Kidney epithelial cell (primary cell): ENCODE measurements at regions not wholly inside any gene's neighbourhood (a gene's known extent, or its start where the extent isn't known, plus 50 kb on each side); places are given as distances from the start of the nearest gene placed in this dataset.
"Not testable (repeated sequence)": the region's sequence is repeated elsewhere in the genome, so short reads cannot be mapped to it uniquely, and the experiment has no call there.

Source experiments
- DNase-seq: peaks from one replicate; pipeline ENCODE4 v3.0.0-alpha.2; 2010; ENCODE audit warnings: low read depth
- H3K27me3 ChIP-seq: 2 replicates; pipeline ENCODE4 v1.6.0; 2011; ENCODE audit warnings: low read length; ENCODE audit not compliant: control insufficient read depth, insufficient read depth
- H3K36me3 ChIP-seq: 2 replicates; pipeline ENCODE4 v1.5.1; 2011; ENCODE audit warnings: low read length; ENCODE audit not compliant: control insufficient read depth, insufficient read depth
- H3K4me3 ChIP-seq: 2 replicates; pipeline ENCODE4 v1.5.1; 2011; ENCODE audit warnings: low read depth, mild to moderate bottlenecking, control low read depth, low read length
- TF ChIP-seq, protein P1 (sequence below): IDR thresholded peaks from 2 replicates; pipeline ENCODE4 v1.5.1; 2011; ENCODE audit warnings: mild to moderate bottlenecking, moderate library complexity, low read length, control low read depth, inconsistent platforms; ENCODE audit not compliant: insufficient read depth, poor library complexity, severe bottlenecking

DNA sequence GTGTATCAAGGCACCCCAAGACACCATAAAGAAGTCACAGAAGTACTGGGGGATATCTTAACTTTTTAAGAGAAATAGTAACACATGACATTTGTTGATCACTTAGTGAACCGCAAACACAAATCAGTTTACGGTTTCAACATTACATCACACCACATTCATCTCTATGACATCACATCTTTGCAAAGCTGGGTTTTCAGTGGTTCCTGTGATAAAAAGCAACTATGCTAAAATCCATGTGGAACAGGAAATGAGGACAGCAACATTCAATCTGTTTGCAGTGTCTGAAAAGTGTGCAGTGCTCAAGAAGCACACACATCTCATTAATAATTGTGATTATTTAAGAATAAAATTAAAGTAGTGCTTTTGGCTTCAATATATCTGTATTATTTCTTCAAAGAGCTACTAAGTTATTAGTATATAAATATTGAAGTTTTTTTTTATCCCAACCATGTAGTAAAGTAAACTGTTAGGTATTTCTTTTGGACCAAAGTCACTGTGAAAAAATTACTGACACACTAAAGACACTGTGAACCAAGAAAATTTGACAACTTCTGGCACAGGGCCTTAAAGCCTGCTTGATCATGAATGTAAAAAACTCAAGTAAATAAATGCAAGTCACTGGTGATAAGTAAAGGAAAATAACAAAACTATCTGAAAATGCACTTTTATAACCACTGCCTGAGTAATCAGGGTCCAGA, 156.0 kb upstream of the SOX6 start:
- Histone ChIP-seq H3K27me3 (no peaks in the 10 kb centered on the region), H3K4me3 (no peak overlapping the region), H3K36me3 (no peaks in the 10 kb centered on the region)
- DNase-seq, result no peak
- TF ChIP-seq, protein P1, sequence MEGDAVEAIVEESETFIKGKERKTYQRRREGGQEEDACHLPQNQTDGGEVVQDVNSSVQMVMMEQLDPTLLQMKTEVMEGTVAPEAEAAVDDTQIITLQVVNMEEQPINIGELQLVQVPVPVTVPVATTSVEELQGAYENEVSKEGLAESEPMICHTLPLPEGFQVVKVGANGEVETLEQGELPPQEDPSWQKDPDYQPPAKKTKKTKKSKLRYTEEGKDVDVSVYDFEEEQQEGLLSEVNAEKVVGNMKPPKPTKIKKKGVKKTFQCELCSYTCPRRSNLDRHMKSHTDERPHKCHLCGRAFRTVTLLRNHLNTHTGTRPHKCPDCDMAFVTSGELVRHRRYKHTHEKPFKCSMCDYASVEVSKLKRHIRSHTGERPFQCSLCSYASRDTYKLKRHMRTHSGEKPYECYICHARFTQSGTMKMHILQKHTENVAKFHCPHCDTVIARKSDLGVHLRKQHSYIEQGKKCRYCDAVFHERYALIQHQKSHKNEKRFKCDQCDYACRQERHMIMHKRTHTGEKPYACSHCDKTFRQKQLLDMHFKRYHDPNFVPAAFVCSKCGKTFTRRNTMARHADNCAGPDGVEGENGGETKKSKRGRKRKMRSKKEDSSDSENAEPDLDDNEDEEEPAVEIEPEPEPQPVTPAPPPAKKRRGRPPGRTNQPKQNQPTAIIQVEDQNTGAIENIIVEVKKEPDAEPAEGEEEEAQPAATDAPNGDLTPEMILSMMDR, result no peak

DNA sequence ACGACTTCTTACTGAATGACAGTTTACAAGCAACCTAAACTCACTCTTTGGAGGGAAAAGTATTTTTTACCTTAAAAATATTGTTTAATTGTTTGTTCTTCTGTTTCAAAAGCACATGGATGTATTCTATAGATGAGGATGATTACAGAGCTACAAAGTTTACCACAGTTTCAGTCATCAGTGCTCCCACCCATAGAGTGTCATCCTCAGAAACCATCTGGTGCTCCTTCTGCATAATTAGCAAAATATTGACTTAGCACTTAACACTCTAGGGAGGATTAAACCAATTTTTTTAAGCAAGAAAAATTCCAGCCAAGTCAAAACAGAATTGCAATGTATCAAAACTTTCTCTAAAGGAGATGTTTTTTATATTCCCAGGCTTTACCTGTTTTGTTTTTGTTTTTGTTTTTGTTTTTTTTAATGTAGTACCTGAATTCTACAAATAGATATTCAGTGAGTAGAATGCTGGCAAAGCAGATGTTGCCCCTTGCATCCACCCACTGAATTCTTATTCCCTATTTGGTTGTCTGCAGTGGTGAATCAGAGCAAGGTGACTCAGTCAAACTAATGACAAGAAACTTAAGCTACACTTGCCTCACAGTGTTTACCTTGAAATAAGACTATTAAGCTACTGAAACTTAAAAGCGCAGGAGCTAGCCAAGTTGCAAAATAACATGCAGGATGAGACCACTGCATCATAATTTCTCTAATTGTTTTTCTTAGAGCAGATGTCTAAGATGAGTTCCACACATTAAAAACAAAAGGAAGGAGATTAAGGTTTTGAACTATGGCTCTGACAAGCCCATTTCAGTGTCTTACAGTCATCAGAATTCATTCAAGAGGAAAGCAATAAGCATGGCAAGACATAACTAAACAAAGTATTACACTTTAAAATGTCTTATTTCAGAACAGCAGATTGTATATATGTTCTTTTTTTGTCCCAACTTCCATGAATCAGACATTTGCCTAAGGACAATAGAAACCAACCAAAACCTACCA, 155.1 kb upstream of the SOX6 start:
- H3K27me3 ChIP-seq, result no peaks in the 10 kb centered on the region
- H3K4me3 ChIP-seq, result no peak overlapping the region
- DNase-seq, result peak; percentile 82
- H3K36me3 ChIP-seq, result no peaks in the 10 kb centered on the region
- TF ChIP-seq, protein P1, result no peak

DNA sequence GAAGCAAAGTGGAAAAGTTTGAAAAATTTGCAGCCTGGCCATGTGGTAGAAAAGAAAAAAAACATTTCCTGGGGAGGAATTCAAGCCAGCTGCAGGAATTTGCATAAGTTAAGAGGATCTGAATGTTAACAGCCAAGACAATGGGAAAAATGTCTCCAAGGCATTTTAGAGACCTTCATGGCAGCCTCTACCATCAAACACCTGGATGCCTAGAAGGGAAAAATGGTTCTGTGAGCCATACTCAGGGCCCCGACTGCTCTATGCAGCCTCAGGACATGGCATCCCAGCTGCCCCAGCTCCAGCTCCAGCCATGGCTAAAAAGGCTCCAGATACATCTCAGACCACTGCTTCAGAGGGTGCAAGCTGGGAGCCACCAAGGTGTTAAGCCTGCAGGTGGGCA, 149.1 kb upstream of the SOX6 start:
- no peak for DNase-seq
- Histone ChIP-seq H3K27me3 (no peaks in the 10 kb centered on the region), H3K36me3 (no peaks in the 10 kb centered on the region), H3K4me3 (no peak overlapping the region)
- TF ChIP-seq, protein P1, result no peak

DNA sequence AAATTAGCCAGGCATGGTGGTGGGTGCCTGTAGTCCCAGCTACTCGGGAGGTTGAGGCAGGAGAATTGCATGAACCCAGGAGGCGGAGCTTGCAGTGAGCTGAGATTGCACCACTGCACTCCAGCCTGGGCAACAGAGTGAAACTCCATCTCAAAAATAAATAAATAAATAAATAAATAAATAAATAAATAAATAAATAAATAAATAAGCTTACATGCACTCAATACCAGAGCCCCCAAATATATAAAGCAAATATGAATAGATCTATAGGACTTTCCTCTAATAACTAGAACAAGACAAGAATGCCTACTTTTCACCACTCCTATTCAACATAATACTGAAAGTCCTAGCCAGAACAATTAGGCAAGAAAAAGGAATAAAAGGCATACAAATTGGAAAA, 147.5 kb upstream of the SOX6 start:
- H3K4me3 ChIP-seq, H3K27me3 ChIP-seq, DNase-seq, H3K36me3 ChIP-seq: not testable (repeated sequence)

DNA sequence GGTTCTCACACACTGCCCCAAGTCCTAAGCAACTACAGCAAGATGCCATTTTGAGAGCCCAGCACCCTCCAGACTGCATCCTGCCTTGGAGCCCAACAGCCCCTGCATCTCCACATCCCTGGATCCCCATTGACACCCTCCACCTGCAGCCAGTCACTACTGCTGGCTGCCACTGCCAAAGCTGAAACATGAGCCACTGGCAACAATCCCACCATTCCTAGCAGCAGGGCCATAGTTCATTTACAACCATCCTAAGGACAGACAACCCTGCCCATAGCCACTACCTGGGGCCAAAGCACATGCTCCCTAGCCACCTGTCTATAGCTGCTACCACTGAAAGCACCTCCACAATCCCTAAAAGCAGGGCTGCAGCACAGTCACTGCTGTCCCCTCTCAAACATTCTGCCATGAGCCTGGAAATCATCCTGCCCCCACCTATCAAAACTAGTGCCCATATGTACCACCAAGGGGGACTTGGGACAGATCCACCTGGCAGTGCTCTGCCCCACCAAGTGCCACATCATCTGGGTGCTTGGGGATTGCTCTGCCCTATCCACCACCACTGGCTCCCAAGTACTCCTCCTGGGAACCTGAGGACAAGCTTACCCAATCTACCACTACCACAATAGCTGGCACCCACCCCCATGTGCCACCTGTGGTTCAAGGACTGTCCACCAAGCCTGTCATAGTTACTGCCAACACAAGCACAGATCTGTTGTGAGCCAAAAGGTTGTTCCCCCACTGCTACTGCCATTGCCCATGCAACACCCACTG, 138.8 kb upstream of the SOX6 start:
- Histone ChIP-seq H3K27me3 (no peaks in the 10 kb centered on the region), H3K36me3 (no peaks in the 10 kb centered on the region), H3K4me3 (no peak overlapping the region)
- TF ChIP-seq, protein P1, result no peak
- no peak for DNase-seq

DNA sequence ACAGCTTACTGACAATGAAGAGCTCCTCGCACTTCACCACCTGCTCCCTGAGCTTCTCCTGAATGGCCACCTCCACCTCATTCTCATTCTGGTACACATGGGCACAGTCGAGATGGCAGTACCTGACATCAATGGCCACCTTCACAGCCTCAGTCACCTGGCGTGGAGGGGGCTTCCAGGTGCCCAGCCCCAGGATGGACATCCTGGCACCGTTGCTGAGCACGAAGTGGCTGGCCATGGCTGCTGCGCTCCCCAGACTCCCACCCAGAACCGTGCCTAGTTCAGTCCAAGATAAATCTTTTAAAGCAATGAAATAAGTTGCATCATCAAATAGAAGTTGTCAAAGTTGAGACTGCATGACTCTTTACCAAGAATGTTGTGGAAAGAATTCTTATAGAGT, 128.1 kb upstream of the SOX6 start:
- no peaks in the 10 kb centered on the region for H3K36me3 ChIP-seq
- DNase-seq, result no peak
- no peak overlapping the region for H3K4me3 ChIP-seq
- H3K27me3 ChIP-seq, result no peaks in the 10 kb centered on the region
- TF ChIP-seq, protein P1, result no peak
